Vagina (tissue), 2 donors: ENCODE measurements at regions not wholly inside any gene's neighbourhood (a gene's known extent, or its start where the extent isn't known, plus 50 kb on each side); places are given as distances from the start of the nearest gene placed in this dataset.

Source experiments
- CTCF ChIP-seq, 3 experiments: fragments of 450-650 bp in 2 of 3; fragments of 200-600 bp in 1 of 3; sonication (generic) in 1 of 3; IDR thresholded peaks; one replicate each; pipeline ENCODE4 v1.5.1; 2017 to 2019; ENCODE audit warnings: antibody characterized with exemption in 3 of 3, mild to moderate bottlenecking in 2 of 3, moderate library complexity in 2 of 3
- POLR2A ChIP-seq, 2 donors: fragments of 450-650 bp; IDR thresholded peaks; one replicate each; pipeline ENCODE4 v1.6.1; 2017; ENCODE audit warnings: antibody characterized with exemption in 2 of 2, mild to moderate bottlenecking in 2 of 2, moderate library complexity in 2 of 2
- POLR2AphosphoS5 ChIP-seq, 2 donors: sonication (generic); formaldehyde crosslinking; IDR thresholded peaks; one replicate each; pipeline ENCODE4 v1.9.0; 2017; ENCODE audit warnings: antibody characterized with exemption in 2 of 2, mild to moderate bottlenecking in 2 of 2, low read depth in 1 of 2; ENCODE audit not compliant: insufficient read depth in 1 of 2

GRCh38 chr3:127395663-127396355, 108.0 kb upstream of the PRR20G start:
- TF ChIP-seq CTCF (IDR thresholded peaks at IDR 0.05): no peak
- no peak for TF ChIP-seq POLR2AphosphoS5 (IDR thresholded peaks at IDR 0.05; ENCODE audit: insufficient read depth in 1 of 2, low read depth in 1 of 2)
- no peak for TF ChIP-seq POLR2A (IDR thresholded peaks at IDR 0.05)
